ENCODE measurements at regions not wholly inside any gene's neighbourhood (a gene's known extent, or its start where the extent isn't known, plus 50 kb on each side); places are given as distances from the start of the nearest gene placed in this dataset.
A peak's percentile ranks its signal among the peaks of the same experiment; 100 is the strongest.

DNA sequence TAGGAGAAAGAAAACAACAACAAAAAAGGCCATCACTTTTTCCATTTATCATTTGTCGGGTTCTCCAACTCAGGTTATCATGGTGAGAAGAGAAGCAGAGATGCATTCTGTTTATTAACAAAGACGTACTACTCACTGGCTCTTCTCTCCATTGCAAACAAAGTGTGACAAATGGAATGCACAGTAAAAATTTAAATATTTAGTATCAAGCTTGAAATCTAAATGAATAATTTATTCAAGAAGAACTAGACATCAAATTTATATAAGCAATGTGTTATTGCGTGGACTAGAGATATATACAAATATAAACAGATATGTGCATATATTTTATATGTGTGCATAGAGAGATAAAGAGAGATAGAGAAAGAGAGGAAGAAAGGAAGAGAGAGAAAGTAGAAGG is 236.5 kb downstream of the DSEL start:
- Mint-ChIP-seq H3K4me1 (ENCODE audit: low read depth) (no peaks in the 10 kb centered on the region), H3K9me3 (ENCODE audit: insufficient read depth) (no peaks in the 10 kb centered on the region), H3K27me3 (ENCODE audit: low read depth) (no peaks in the 10 kb centered on the region), H3K27ac (no peak overlapping the region), H3K36me3 (ENCODE audit: low read depth) (no peaks in the 10 kb centered on the region), H3K4me3 (no peak overlapping the region)
- CTCF ChIA-PET = no interaction called here
- POLR2A ChIA-PET = no interaction called here
- ATAC-seq (no peak), DNase-seq (no peak)

DNA sequence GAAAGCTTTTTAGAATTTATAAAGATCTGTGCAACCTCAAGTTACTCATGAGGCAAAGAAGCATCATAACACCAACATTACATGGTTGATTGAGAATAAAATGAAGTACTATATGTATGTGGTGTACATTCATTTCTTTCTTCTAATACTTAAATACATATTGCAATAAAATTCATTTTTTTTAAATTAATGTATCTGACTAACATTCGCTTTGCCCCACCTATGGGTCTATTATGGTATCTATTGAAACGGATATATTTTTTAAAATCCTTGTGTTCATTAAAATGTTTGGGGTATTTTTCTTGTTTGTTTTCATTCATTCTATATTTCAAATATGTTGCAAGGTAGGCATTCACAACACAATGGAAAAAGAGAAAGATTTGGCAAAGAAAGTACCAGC is 237.5 kb downstream of the DSEL start:
- DNase-seq = no peak
- Mint-ChIP-seq H3K9me3 (ENCODE audit: insufficient read depth) (no peaks in the 10 kb centered on the region), H3K27ac (no peak overlapping the region), H3K4me1 (ENCODE audit: low read depth) (no peaks in the 10 kb centered on the region), H3K27me3 (ENCODE audit: low read depth) (no peaks in the 10 kb centered on the region), H3K36me3 (ENCODE audit: low read depth) (no peaks in the 10 kb centered on the region), H3K4me3 (no peak overlapping the region)
- POLR2A ChIA-PET = no interaction called here
- CTCF ChIA-PET = no interaction called here
- no peak for ATAC-seq

DNA sequence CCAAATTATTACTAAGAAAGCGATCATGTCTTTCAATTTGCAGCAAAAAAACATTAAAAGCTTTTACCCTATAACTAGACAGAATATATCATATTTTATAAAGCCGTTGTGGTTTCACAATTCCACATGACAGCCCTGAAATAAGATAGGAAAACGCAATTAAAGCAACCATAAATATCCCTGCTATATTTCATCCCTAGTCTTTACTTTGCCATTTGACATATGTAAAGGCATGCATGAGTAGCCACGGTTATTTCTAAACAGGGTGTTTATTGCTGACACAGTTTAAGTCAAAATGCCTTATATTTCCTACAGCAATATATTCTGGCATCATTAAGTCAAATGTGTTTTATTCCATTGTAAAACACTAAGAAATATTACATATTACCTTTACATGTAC is 239.9 kb downstream of the DSEL start:
- Mint-ChIP-seq H3K27ac (no peak overlapping the region), H3K4me3 (no peak overlapping the region), H3K4me1 (ENCODE audit: low read depth) (peaks cover 13% of the 10 kb centered on the region), H3K9me3 (ENCODE audit: insufficient read depth) (no peaks in the 10 kb centered on the region), H3K36me3 (ENCODE audit: low read depth) (no peaks in the 10 kb centered on the region), H3K27me3 (ENCODE audit: low read depth) (no peaks in the 10 kb centered on the region)
- no peak for DNase-seq
- CTCF ChIA-PET = no interaction called here
- no peak for ATAC-seq
- POLR2A ChIA-PET = no interaction called here

DNA sequence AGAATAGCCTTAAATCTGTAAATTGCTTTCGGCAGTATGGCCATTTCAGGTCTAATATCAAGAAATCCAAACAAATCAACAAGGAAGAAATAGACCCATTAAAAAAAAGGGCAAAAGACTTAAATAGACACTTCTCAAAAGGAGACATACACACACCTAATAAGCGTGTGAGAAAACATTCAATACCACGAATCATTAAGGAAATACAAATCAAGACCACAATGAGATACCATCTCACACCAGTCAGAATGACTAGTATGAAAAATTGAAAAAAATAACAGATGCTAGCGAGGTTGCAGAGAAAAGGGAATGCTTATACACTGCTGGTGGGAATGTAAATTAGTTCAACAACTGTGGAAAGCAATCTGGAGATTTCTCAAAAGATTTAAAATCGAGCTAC is 243.2 kb downstream of the DSEL start:
- peaks cover 4% of the 10 kb centered on the region for H3K27me3 Mint-ChIP-seq (ENCODE audit: low read depth)
- CTCF ChIA-PET = no interaction called here

DNA sequence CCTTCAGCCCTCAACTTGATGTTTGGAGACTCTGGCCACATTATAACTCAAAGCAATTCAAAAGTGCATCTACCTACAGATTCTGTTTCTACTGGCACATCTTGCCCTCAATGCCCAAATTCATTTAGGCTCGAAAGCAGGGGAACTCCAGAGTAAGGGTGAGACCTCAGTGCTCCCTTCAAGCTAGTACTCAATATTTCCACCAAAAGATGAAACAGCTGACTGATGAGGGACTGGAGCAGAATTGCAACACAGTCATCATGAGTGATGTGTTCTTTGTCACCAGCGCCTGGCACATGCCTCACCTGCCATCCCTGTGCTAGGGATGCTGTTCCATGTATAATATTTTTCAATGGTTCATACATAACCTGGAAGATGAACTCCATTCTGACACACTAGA is 247.3 kb downstream of the DSEL start:
- no peak overlapping the region for H3K27ac Mint-ChIP-seq
- POLR2A ChIA-PET = no interaction called here
- no peak for DNase-seq

More for the DNA sequence above, 243.2 kb downstream of the DSEL start:
- ATAC-seq (no peak), DNase-seq (no peak)
- no peaks in the 10 kb centered on the region for H3K9me3 Mint-ChIP-seq (ENCODE audit: insufficient read depth)
- peaks cover 3% of the 10 kb centered on the region for H3K36me3 Mint-ChIP-seq (ENCODE audit: low read depth)
- POLR2A ChIA-PET = no interaction called here
- no peak overlapping the region for H3K27ac Mint-ChIP-seq
- no peak overlapping the region for H3K4me3 Mint-ChIP-seq
- peaks cover 20% of the 10 kb centered on the region for H3K4me1 Mint-ChIP-seq (ENCODE audit: low read depth)

DNA sequence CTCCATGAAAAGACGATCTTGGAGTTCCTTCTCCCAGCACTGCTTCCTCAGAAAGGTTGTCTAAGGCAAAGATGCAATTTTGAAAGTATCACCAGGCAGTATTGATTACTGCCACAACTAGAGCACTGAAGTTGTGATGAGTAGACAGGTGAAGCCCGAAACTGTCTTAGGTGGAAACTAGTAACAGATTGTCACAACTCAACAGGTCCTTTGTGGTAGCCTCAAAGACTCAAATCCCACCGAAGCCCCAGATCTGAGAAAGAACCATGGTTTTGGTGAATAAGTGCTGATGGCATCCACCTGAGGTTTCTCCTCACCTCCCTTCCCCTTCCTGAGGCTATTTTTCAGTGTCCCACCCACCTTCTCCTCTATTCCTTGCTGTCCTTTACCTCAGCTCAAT is 248.0 kb downstream of the DSEL start:
- CTCF ChIA-PET = no interaction called here
- ATAC-seq = no peak
- Mint-ChIP-seq H3K9me3 (ENCODE audit: insufficient read depth) (no peaks in the 10 kb centered on the region), H3K27ac (no peak overlapping the region), H3K4me1 (ENCODE audit: low read depth) (peaks cover 42% of the 10 kb centered on the region), H3K36me3 (ENCODE audit: low read depth) (peaks cover 5% of the 10 kb centered on the region), H3K27me3 (ENCODE audit: low read depth) (peaks cover 8% of the 10 kb centered on the region), H3K4me3 (no peak overlapping the region)
- POLR2A ChIA-PET = no interaction called here
- DNase-seq = no peak

More for the DNA sequence above, 247.3 kb downstream of the DSEL start:
- ATAC-seq = no peak
- peaks cover 5% of the 10 kb centered on the region for H3K36me3 Mint-ChIP-seq (ENCODE audit: low read depth)
- no peaks in the 10 kb centered on the region for H3K9me3 Mint-ChIP-seq (ENCODE audit: insufficient read depth)
- no peak overlapping the region for H3K4me3 Mint-ChIP-seq
- CTCF ChIA-PET = no interaction called here
- H3K27me3 Mint-ChIP-seq (ENCODE audit: low read depth) = peaks cover 8% of the 10 kb centered on the region
- H3K4me1 Mint-ChIP-seq (ENCODE audit: low read depth) = peaks cover 44% of the 10 kb centered on the region

DNA sequence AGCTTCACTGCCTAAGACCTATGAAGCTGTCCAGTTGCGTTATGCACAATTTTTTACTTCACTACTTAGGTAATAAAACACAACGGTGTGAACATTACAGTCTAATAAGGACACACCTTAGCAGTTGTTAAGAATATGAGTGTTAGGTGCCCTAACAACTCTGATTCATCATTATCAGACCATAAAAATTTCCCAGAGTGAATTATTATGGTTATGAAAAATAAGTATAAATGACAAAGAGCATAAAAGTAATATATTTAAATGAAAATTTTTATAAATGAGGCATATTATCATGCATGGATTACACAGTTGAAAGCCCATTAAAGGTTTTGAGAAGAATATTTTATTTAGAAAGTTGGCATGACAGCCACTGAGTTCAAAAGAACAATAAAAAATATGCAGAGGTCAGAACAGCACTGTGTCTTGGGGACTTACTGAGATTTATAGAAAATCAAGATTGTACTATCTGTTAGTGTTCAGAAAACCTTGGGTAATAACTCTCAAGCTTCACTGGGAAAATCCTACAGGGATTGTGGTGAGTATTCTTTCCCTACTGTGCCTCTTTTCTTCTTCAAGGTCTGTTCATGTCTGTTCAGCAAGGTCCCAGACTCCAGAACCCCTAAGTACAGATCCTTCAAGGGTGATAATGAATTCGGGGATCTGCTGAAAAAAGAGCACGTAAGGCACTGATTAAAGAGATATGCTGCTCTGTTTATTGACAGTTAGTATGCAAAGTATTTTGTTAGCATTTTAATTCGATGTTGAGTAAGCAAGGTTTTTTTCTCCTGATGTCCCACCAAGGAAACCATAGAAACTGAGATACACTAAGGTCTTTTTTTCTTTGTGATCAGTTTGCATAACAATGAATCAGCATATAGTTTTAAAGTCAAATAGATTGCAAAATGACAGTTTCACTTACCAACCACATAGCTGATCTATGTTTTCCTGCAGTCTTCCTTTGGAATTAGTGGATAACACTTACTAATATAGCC is 250.0 kb downstream of the DSEL start:
- H3K4me3 Mint-ChIP-seq = no peak overlapping the region
- no peak for ATAC-seq
- CTCF ChIA-PET = no interaction called here

DNA sequence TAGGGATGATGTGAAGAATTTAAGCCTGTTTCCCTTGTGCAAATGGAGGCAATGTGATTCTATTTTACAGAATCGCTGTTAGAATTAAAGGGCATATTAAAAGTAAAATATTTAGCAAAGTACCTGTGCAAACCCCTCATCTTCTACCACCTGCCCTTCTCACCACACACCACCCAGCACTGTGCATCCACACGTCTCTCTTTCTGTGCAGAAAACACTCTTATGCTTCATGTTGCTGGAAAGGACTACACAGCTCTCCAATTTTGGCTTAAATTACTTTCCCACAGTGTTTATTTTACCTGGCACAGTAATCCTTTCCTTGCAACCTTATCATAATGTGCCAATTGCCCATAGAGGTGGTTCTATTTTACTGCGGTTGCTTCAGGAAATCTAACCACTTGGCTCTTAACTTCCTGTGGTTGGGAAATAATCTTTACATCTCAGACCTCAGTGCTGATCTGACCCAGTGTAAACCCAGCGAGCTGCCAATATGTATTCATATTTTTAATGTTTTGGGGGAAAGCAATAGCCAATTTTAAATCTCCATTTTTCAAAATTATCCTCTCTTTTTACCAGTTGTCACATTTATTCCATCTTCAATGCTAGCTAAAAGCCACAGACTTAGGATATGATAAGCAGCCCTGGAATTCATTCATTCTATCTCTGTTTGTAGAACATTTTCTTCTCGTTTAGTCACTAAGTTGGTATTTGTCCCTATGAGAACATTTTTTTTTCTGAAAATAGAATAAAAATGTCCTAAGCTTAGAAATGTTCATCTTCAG is 250.9 kb downstream of the DSEL start:
- ATAC-seq = peak; percentile 84
- peaks cover 8% of the 10 kb centered on the region for H3K27me3 Mint-ChIP-seq (ENCODE audit: low read depth)
- peak overlapping the region; percentile 47 for H3K4me3 Mint-ChIP-seq
- H3K4me1 Mint-ChIP-seq (ENCODE audit: low read depth) = peaks cover 47% of the 10 kb centered on the region
- H3K27ac Mint-ChIP-seq = no peak overlapping the region
- H3K9me3 Mint-ChIP-seq (ENCODE audit: insufficient read depth) = no peaks in the 10 kb centered on the region
- POLR2A ChIA-PET = interaction anchor here (0.6 kb wide), 1 partner anchor 154 kb away, joined by 3 read pairs; no protein-coding TSS in a partner anchor
- CTCF ChIA-PET = no interaction called here
- DNase-seq = peak; percentile 29
- H3K36me3 Mint-ChIP-seq (ENCODE audit: low read depth) = peaks cover 5% of the 10 kb centered on the region

More for the DNA sequence above, 250.0 kb downstream of the DSEL start:
- Mint-ChIP-seq H3K36me3 (ENCODE audit: low read depth) (peaks cover 5% of the 10 kb centered on the region), H3K9me3 (ENCODE audit: insufficient read depth) (no peaks in the 10 kb centered on the region), H3K27ac (no peak overlapping the region), H3K27me3 (ENCODE audit: low read depth) (peaks cover 8% of the 10 kb centered on the region), H3K4me1 (ENCODE audit: low read depth) (peaks cover 44% of the 10 kb centered on the region)
- POLR2A ChIA-PET = interaction anchor here (0.6 kb wide), 1 partner anchor 153 kb away, joined by 3 read pairs; no protein-coding TSS in a partner anchor
- no peak for DNase-seq

DNA sequence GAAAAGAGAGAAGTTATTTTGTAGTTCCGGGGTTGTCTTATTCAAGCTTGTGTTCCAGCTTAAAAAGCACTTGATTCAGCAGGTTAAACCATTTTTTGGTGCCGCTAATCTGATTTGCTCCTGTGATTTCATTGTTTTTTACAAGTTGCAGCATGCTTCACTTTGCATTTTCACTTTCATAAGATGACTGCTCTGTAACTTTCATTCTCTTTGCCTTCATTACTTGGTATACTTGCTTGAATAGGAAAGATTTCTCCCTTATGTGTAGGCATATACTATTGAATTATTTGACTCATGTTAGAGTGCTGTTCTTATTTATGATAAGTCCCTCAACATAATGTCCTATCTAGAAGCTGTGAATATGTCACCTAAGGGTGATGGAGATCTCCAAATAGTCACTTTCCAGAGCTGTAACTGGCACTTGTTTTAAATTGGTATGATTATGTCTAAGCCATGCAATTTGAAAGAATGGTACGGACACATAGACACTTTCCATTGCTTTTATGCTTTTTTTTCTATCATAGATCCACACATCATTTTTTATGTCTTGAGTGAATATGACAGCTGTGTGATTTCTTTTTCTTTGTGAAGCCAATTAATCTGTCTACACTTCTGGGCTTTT is 254.5 kb downstream of the DSEL start:
- Mint-ChIP-seq H3K4me3 (no peak overlapping the region), H3K4me1 (ENCODE audit: low read depth) (peaks cover 40% of the 10 kb centered on the region), H3K27ac (peak overlapping the region; percentile 76), H3K9me3 (ENCODE audit: insufficient read depth) (no peaks in the 10 kb centered on the region), H3K27me3 (ENCODE audit: low read depth) (no peaks in the 10 kb centered on the region), H3K36me3 (ENCODE audit: low read depth) (no peaks in the 10 kb centered on the region)
- CTCF ChIA-PET = no interaction called here
- DNase-seq (no peak), ATAC-seq (no peak)
- POLR2A ChIA-PET = no interaction called here

DNA sequence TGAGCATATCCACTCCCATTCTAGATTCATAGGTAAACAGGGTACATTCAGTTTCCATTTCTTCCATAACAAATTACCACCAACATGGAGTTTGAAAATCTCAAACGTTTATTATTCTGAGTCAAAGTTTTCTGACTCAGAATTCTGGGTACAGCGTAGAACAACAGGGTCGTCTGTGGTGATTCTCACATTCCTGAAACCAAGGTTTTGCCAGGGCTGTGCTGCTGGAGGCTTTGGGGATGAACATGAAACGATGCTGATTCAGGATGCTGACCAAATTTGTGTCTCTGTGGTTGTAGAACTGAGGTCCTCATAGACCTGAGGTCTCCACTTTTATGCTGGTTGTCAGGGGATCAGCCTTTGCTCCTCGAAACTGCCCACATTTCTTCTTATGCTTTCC is 255.7 kb downstream of the DSEL start:
- Mint-ChIP-seq H3K36me3 (ENCODE audit: low read depth) (no peaks in the 10 kb centered on the region), H3K4me1 (ENCODE audit: low read depth) (peaks cover 29% of the 10 kb centered on the region), H3K27me3 (ENCODE audit: low read depth) (no peaks in the 10 kb centered on the region), H3K4me3 (no peak overlapping the region), H3K27ac (no peak overlapping the region), H3K9me3 (ENCODE audit: insufficient read depth) (no peaks in the 10 kb centered on the region)
- ChIA-PET POLR2A (no interaction called here), CTCF (no interaction called here)
- DNase-seq (no peak), ATAC-seq (no peak)

DNA sequence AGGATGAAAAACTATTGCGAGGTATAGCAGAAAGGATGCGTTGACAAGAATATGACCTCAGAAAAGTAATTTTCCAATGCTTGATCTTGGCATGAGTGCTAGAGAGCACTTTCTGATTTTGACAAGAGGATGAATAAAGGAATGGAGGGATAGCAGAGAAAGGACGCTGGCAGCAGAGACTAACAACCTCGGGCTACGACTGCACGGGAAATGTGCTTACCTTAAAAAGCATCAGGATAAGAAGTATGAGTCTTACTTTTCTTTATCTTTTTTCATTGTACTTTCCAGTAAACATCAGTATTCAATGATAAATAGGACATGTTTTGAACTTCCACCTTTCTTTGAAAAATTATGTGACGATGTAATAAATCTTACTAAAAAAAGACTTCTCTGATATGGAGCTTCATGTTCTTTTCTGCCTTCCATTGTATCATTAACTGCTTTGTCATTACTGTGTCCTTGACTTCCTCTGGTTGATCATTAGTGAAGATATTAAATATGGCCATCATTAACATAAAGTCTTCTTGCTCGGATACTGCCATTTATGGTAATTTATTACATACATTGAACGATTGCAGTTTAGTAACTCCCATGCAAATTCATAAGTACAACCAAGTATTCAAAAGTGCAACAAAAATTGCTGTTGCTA is 265.6 kb downstream of the DSEL start:
- POLR2A ChIA-PET = interaction anchor here (0.7 kb wide), 1 partner anchor 19 kb away, joined by 3 read pairs; no protein-coding TSS in a partner anchor

More for the DNA sequence above, 265.6 kb downstream of the DSEL start:
- no peaks in the 10 kb centered on the region for H3K36me3 Mint-ChIP-seq (ENCODE audit: low read depth)
- H3K9me3 Mint-ChIP-seq (ENCODE audit: insufficient read depth) = no peaks in the 10 kb centered on the region
- ATAC-seq = no peak
- no peaks in the 10 kb centered on the region for H3K4me1 Mint-ChIP-seq (ENCODE audit: low read depth)
- H3K27me3 Mint-ChIP-seq (ENCODE audit: low read depth) = no peaks in the 10 kb centered on the region
- no peak overlapping the region for H3K27ac Mint-ChIP-seq
- no peak overlapping the region for H3K4me3 Mint-ChIP-seq
- CTCF ChIA-PET = no interaction called here
- DNase-seq = no peak

All from activated CD8-positive, alpha-beta T cell treated with anti-CD3 and anti-CD28 coated beads, Interleukin-2, amount 10 ng/mL, durations not matched to agents 7 days and 5 days (primary cell).